GM13976 (cell line): ENCODE measurements at regions not wholly inside any gene's neighbourhood (a gene's known extent, or its start where the extent isn't known, plus 50 kb on each side); places are given as distances from the start of the nearest gene placed in this dataset.

ENCODE experiments used
- DNase-seq: peaks from one replicate; pipeline ENCODE4 v3.0.0; 2012; ENCODE audit warnings: low spot score
- in situ Hi-C: fragments of 300-500 bp; cut with MboI; formaldehyde crosslinking; loops from one replicate; pipeline ENCODE4 v1.12.0; 2022; ENCODE audit warnings: low sequenced_read_pairs, mixed read lengths, inconsistent platforms; ENCODE audit not compliant: unreplicated experiment
- TF ChIP-seq, protein P1 (sequence below): IDR thresholded peaks from 2 replicates; pipeline ENCODE4 v1.5.1; 2012; ENCODE audit warnings: borderline replicate concordance, mild to moderate bottlenecking; ENCODE audit not compliant: insufficient read depth; ENCODE audit errors: extremely low read depth, missing control alignments, control extremely low read depth

DNA sequence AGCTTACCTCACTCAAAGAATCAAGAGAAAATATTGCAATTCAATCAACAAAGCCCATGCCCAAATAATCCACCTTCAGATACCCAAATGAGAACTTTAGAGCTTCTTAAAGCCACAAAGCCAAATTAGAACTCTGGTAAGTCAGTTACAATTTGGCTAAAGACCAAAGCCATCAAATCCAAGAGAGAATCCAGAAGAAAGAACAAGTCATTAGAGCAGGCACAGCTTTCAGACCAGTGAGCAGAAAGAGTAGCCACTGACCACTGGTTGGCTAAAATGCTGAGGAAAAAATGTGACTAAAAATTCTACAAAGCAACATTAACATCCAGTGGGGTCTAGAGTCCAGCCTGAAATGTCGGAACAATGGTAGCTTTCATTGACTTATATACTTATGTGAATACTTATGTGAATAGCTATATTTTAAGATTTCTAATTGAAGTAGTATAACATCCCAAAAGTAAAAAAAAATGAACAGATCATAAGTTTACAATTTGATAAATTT, 735.2 kb upstream of the TBX3 start:
- TF ChIP-seq, protein P1, sequence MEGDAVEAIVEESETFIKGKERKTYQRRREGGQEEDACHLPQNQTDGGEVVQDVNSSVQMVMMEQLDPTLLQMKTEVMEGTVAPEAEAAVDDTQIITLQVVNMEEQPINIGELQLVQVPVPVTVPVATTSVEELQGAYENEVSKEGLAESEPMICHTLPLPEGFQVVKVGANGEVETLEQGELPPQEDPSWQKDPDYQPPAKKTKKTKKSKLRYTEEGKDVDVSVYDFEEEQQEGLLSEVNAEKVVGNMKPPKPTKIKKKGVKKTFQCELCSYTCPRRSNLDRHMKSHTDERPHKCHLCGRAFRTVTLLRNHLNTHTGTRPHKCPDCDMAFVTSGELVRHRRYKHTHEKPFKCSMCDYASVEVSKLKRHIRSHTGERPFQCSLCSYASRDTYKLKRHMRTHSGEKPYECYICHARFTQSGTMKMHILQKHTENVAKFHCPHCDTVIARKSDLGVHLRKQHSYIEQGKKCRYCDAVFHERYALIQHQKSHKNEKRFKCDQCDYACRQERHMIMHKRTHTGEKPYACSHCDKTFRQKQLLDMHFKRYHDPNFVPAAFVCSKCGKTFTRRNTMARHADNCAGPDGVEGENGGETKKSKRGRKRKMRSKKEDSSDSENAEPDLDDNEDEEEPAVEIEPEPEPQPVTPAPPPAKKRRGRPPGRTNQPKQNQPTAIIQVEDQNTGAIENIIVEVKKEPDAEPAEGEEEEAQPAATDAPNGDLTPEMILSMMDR = no peak
- DNase-seq = no peak
- in situ Hi-C loops = no loop called here

DNA sequence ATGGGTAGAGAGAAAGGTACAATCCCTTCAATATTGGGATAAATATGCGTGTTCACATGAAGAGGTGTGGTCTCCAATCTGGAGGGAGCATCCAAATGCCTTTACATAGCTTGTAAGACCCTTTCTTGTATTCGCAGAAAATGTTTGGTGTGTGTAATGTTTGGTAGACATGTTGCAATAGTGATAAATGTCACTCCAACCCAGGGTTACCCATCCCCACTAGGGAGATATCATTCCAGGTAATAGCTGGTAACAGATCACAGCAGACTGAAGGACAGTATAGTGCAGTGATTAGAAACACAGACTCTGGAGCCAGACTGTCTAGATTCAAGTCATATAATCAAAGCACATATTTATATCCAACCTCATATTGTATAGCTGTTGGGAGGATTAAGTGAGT, 733.6 kb upstream of the TBX3 start:
- no peak for DNase-seq
- in situ Hi-C loops = no loop called here
- TF ChIP-seq, protein P1 = no peak

DNA sequence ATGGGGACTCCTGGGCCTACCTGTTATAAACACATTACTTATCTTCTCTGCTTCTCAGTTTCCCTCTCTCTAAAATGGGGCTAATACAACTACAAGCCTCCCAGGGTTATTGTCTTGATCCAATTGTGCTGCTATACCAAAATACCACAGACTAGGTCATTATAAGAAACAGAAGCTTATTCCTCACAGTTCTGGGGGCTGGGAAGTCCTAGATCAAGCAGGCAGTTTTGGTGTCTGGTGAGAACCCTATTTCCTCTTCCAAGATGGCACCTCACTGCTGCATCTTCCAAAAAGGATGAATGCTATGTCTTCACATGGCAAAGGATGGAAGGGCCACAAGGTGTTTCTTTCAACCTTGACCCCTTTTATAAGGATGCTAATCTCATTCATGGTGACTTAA, 732.9 kb upstream of the TBX3 start:
- in situ Hi-C loops = no loop called here
- TF ChIP-seq, protein P1 = no peak
- no peak for DNase-seq

DNA sequence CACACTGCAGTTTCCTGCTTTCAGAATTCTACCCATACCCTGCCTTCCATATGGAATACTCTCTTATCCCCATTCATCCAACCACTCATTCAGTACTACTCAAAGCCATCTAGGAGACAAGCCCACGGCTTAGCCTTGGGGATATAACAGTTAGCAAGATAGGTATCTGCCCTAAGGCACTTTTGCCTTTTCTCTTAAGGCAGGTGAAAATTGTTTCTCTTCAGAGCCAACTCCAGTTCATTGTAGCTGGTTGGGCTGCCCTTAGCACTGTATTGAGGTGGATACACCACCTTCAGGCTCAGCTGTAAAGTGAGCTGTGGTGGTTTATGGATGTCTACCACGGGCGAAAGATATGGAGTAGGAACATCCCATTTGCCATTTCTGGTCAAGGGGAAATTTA, 729.7 kb upstream of the TBX3 start:
- no peak for DNase-seq

DNA sequence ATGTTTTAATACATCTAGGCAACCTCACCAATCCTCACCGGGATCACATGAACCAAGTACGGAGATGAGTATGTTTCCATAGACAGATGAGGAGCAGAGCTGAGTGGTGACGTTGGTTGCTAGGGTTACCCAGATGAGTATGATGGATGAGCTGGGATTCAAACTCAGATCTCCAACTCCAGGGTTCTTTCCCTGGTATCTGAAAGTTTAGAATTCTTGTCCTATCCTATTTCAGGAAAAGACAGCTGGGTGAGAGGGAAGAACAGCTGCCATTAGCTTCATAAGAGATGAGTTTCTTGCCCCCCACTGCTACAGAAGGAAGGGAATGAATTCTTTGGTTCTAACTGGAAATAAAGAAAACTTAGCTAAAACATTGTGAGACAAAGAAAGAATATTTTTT, 728.9 kb upstream of the TBX3 start:
- in situ Hi-C loops = no loop called here
- DNase-seq = no peak
- TF ChIP-seq, protein P1 = no peak

More for the DNA sequence above, 729.7 kb upstream of the TBX3 start:
- TF ChIP-seq, protein P1 = no peak
- in situ Hi-C loops = no loop called here

DNA sequence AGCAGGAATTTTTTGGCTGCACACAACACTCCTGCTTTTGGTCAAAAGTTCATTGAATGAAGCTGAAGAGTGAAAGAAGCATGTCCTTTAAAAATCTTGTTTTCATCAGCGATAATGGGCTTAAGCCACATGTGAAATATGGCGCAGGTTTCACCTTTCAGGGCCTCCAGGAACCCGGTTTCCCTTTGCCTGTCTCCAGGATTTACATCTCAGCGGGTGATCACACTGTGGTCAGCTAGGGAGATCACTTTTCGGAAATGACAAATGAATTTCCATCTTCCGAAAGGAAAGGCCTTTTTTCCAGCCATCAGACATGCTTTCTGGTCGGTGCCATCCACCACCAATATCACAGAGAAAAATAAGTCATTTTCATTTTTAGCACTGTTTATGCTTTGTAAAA, 727.1 kb upstream of the TBX3 start:
- in situ Hi-C loops = no loop called here

More for the DNA sequence above, 727.1 kb upstream of the TBX3 start:
- DNase-seq = no peak
- TF ChIP-seq, protein P1 = no peak
